Left hindlimb (tissue), 1 donor: ENCODE measurements at regions not wholly inside any gene's neighbourhood (a gene's known extent, or its start where the extent isn't known, plus 50 kb on each side); places are given as distances from the start of the nearest gene placed in this dataset.
"Not testable (repeated sequence)": the region's sequence is repeated elsewhere in the genome, so short reads cannot be mapped to it uniquely, and the experiment has no call there.

Experiments
- DNase-seq: peaks from one replicate; pipeline ENCODE4 v3.0.0-alpha.2; 2018

DNA sequence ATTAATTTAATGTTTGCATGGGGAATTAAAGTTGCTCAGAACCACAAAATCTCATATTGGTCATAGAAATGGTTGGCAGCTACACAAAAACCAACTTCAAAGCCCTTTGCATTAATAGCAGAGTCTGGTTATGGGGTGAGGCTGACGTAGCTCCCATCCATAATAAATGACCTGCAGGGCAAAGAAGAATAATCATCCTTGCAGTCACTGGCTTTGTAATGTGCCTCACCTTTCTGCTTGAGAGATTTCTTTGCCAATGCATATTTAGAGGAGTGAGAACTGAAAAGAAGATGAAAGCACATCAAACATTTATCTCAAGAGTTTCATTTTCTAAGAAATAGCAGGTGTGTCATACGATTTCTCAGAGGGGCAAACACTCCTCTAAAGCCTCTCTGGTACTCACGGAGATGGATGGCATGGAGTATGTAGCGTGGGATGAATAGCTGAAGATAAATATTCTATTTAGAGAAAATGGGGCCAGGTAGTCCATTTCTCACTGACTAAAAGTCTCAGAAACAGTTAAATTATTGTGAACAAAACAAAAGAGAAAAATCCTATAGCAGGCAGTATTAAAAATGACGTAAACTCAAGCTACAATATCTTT is 1491.9 kb downstream of the FAM181B start:
- DNase-seq, result no peak

DNA sequence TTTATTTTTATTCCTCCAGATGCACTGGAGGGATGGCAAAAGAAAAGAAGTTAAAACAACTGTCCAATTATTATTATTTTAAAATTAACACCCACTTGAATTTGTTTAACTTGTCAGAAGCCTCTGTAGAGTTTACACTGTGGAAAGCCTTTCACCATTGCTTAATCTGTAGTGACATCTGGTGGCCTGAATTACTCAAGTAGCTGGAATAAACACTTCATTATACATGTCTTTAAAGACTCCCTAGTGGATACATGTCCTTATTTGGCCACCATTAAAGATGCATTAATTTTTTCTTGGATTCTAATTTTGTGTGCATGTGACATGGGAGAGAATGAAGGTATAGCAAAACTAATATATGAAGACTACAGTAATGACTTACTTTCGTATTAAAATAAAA is 1496.5 kb downstream of the FAM181B start:
- DNase-seq, result no peak

DNA sequence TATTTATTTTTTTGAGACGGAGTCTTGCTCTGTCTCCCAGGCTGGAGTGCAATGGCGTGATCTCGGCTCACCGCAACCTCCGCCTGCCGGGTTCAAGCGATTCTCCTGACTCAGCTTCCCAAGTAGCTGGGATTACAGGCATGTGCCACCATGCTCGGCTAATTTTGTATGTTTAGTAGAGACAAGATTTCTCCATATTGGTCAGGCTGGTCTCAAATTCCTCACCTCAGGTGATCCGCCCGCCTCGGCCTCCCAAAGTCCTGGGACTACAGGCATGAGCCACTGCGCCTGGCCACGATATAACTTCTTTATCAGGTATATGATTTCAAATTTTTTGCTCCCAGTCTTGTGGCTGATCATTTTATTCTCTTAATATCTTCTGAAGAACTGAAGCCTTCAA is 1506.3 kb downstream of the FAM181B start:
- DNase-seq, result not testable (repeated sequence)

GRCh38 chr11:81224396-81224795 is 1509.3 kb downstream of the FAM181B start:
- no peak for DNase-seq

DNA sequence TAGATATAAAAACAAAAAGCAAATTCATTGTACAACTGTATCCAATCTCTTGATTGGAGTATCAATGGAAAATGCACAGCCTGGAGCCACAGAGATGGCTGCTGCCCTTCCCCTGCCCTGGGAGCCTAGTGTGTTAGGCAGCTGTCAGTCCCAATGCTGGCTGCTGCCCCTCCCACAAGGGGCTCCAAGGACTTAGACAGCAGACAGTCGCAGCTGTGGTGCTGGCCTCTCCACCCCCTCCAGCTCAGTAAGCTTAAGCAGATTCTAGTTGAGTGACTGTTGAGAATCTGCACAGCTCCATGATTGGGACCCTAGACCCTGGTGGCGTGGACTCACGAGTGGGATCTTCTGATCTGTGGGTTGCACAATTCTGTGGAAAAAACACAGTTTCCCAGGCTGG is 1511.2 kb downstream of the FAM181B start:
- DNase-seq, result no peak

DNA sequence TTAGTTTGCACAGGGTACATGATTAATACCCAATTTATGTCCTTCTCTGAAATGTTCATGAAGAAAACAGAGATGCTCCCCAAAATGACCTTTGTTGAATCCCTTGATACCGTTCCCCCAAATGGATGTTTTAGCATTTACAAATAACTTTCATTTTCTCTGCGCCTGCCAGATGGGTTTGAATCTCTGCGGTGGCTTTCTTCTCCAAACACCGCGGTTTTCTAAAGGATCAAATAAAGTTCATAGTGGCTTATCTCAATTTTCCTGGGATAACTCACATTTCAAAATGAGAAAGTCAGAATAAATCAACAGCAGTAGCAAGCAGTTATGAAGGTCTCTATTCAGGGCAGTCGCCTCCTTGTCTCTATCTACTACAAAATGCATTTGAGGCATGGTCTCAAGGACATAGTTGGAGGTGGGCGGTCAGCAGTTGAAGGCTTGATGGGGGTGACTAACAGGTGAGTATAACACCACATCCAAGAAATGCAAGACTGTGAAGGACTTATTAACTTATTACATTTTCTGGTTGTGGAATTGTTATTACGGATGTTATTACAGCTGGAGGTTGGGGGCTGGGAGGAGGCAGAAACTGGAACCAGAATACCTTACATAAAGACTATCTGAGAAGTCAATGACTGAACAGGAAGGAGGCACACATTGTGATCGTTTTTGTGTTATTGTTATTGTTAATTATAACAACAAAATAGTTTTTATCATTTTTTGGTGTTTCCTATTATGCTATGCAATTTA is 1513.3 kb downstream of the FAM181B start:
- DNase-seq, result no peak

DNA sequence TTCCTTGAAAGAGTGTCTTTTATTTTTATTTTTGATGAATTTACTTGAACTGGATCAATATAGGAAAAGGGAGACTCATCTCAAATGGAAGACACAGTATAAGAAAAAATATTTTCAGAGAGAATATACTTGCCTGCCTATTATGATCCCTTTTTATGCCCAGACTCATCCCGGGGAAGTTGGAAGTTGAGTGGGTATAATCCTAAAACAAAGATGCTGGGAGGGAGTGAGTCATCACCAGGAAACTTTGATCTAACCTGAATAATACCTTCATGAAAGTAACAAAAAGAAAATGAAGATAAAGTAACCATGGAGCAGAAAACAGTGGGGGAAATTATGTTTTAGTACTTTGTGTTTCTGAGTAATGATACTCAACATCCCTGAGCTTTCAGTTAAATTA is 1514.0 kb downstream of the FAM181B start:
- DNase-seq, result no peak

DNA sequence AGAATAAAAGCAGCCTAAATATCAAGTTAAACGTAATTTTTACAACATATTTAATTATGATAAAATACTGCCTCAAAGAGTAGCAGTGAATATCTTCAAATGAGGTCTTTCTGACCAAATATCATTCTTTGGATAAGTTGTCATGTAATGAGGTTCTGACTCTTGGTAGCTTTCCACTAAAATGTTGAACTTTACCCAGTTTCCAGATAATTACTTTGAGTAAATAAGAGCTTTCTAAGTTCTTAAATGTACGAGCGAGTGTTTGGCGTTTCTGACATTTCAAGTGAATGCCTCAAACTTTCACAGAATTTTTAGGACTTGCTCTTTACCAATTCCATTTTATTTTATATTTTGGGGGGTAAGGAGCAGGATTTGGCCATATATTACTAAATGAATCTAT is 1515.2 kb downstream of the FAM181B start:
- DNase-seq, result no peak

DNA sequence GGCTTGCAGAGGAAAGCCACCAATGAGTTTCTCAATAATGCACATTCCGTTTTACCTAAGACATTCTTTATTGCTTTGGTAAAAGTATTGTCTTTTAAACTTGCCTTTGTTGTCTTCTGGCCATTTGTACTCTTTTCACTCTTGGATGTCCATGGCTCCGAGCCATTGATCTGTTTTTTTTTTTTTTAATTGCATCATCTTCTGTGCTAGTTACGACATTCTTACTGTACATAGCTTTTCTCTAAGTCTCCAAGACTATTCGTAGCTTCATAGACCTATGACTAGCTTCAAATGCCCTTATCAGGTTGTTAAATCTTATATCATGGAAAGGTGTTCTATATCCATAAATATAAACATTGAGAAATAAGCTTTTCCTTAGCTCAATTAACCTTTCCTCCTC is 1522.6 kb downstream of the FAM181B start:
- no peak for DNase-seq

- no peak for DNase-seq
Observed at GRCh38 chr11:81207421-81208054, 1526.1 kb downstream of the FAM181B start.

DNA sequence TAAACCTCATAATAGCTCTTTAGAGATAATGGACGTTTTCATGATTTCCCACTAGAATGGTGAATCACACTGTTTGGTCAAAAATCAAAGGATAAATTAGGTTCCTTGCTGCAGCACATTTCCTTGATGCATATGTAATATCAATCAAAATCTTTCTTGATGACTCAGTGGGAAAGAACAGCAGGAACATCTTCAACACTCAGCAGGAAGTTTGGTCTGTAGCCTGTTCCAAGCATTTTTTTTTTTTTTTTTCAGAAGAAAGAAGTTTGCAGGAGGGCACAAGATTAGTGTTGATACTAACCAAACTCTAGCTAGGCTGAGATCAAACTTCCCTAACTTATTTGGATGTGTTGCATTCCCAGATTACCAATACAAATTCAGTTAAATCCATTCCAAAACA is 1529.8 kb downstream of the FAM181B start:
- no peak for DNase-seq

GRCh38 chr11:81197396-81197795 is 1536.3 kb downstream of the FAM181B start:
- no peak for DNase-seq

- DNase-seq, result no peak
Observed at GRCh38 chr11:81192516-81192915, 1541.1 kb downstream of the FAM181B start.

- no peak for DNase-seq
Observed at GRCh38 chr11:81190546-81190945, 1543.1 kb downstream of the FAM181B start.

DNA sequence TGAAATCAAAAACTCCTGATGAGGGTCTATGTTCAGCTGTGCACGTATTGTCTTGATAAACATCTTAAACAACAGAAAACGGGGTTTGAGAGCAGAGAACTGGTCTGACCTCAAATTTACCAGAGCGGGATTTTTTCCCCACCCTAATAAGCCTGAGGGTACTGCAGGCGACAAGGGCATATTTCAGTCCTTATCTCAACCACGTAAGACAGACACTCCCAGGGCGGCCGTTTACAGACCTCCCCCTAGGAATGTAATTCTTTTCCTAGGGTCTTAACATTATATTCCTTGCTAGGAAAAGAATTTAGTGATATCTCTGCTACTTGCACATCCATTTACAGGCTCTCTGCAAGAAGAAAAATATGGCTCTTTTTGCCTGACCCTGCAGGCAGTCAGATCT is 1546.6 kb downstream of the FAM181B start:
- DNase-seq, result not testable (repeated sequence)

DNA sequence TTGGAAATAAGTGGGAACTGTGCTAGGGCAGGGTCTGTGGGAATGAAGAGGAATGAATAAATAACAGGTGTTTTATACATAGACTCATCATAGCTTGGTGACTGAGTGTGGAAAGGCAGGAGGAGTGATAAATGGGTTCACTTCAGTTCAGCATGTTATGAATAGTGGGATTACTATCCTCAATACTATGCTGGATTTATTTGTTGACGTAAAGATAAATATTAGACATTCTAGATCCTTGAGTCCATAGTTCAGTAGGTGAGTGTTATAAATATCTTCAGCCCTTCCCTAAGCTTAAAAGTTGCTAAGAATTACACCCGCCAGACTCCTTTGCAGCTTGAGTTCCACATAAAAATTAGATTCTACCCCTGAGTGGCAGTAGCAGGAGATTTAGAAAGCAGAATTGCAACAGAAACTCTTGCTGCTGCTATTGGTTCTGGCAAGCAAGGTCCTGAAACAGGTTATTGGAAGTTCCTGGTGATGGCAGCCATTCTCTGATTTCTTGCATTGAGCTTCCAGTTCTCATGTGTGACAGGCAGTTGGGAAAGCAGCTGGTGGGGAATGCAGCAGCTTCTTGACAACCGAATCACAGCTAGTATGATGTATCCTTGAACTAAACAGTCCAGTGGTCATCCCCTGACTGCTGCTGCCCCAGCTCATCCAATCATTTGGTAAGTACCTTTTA is 1558.9 kb downstream of the FAM181B start:
- no peak for DNase-seq

GRCh38 chr11:81165164-81165563 is 1568.5 kb downstream of the FAM181B start:
- no peak for DNase-seq

DNA sequence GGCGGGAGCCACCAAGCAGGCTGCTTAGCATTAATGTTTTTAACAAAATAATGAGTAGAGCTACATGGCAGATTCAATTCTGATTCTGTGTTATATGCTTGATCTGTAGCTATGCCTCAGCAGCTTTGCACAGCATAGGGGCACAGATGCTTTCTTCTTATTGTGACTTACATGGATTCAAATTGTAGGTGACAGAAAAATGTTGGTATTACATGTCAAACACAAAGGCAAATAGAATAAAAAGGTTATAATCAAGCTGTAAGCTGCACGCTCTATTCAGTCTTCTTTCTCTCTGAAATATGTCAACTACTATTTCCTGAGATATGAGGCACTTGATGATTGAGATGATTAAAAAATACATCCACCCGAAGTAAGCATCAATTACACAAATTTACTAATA is 1573.8 kb downstream of the FAM181B start:
- no peak for DNase-seq

GRCh38 chr11:81135570-81135969 is 1598.1 kb downstream of the FAM181B start:
- no peak for DNase-seq

DNA sequence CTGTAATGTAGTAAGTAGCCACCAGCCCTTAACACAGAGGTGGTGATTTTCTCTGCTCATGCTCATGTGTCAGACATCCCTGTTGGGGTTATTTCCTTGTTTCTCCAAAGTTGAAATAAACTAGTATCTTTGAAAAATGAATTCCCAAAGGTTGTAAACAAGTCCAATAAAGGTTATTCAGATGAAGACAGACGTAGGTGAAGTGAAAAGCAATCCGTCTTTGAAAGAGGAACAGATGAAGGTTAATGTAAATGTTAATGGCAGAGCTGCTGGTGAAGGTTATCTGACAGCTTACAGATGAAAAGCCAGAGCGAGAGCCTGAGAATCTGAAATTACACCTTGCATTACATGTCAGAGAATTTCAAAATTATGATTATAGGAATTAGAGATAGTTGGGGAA is 1604.0 kb downstream of the FAM181B start:
- no peak for DNase-seq

DNA sequence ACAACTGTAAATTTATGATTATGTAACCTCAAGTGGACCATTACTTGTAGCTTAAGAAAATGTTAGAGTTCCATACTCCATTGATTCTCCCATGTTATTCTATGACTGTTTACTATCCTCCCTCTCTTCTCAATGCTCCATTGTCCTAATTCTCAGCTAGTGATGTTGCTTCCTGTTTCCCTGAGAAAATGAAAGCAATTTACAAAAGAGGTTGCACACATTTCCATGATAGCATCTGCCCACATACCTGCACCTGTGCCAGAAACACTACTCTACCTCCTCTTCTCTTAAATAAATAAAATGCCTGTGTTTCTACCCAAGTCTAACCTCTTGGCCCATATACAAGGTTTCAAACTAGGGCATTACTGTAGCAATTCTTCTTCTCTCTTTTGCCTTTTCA is 1620.9 kb downstream of the FAM181B start:
- DNase-seq, result no peak

DNA sequence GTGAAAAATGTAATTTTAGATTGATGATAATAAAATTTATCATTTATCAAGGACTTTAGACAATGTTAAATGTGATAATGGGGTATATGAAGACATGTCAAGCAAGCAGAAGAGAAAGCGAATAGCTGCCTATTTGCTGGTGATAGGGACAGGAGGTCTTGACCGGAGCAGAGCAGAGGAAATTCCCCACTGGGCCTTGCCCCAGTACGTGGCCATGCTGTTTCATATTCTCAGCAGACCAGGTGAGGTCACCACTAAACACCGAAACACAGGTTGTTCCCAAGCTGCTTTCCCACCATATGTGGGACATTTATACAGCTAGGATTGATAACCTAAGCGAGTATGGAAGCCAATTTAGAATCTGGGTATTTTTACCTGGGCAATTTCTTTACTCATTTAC is 1629.6 kb downstream of the FAM181B start:
- no peak for DNase-seq

DNA sequence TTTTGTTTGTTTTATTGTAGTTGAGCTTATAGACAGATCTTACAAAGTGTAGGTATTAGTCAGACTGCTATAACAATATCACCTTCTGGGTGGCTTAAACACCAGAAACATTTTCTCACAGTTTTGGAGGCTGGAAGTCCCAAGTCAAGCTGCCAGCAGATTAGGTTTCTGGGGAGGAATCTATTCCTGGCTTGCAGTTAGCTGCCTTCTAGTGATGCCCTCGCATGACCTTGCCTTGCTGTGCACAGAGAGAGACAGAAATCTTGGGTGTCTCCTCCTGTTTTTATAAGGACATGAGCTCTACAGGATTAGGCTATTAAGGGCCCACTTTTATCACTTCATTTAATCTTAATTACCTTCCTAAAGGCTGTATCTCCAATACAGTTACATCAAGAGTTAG is 1635.2 kb downstream of the FAM181B start:
- DNase-seq, result no peak

- no peak for DNase-seq
Observed at GRCh38 chr11:81092522-81092921, 1641.1 kb downstream of the FAM181B start.
